Naive B cell (primary cell): ENCODE measurements at regions not wholly inside any gene's neighbourhood (a gene's known extent, or its start where the extent isn't known, plus 50 kb on each side); places are given as distances from the start of the nearest gene placed in this dataset.

Experiments
- ATAC-seq, 2 donors: fragments of 150-1000 bp; cut with Tn5 transposase; 2 replicates each; pipeline ENCODE4 v1.10.0; 2021; ENCODE audit warnings: low read depth in 2 of 2, mild to moderate bottlenecking in 2 of 2, moderate library complexity in 2 of 2
- DNase-seq: peaks from one replicate; pipeline ENCODE4 v3.0.0; 2022
- H3K27ac Mint-ChIP-seq, 6 donors: one replicate each; pipeline ENCODE4 v1.8.0; 2020 to 2022; ENCODE audit warnings: mild to moderate bottlenecking in 6 of 6, mixed read lengths in 6 of 6, moderate library complexity in 5 of 6, inconsistent platforms in 2 of 6
- H3K27me3 Mint-ChIP-seq, 3 donors: one replicate each; pipeline ENCODE4 v1.8.0; 2021 to 2022; ENCODE audit warnings: mixed read lengths in 3 of 3, mild to moderate bottlenecking in 1 of 3
- H3K36me3 Mint-ChIP-seq, 2 donors: one replicate each; pipeline ENCODE4 v1.8.0; 2020 to 2022; ENCODE audit warnings: mixed read lengths in 2 of 2, inconsistent platforms in 1 of 2, mild to moderate bottlenecking in 1 of 2
- H3K4me1 Mint-ChIP-seq, 3 donors: one replicate each; pipeline ENCODE4 v1.8.0; 2020 to 2022; ENCODE audit warnings: mixed read lengths in 3 of 3, inconsistent platforms in 1 of 3, mild to moderate bottlenecking in 1 of 3, moderate library complexity in 1 of 3
- H3K4me3 Mint-ChIP-seq, 8 donors: one replicate each; pipeline ENCODE4 v1.8.0; 2020 to 2022; ENCODE audit warnings: mild to moderate bottlenecking in 8 of 8, mixed read lengths in 8 of 8, moderate library complexity in 8 of 8, inconsistent platforms in 2 of 8
- H3K9me3 Mint-ChIP-seq, 7 donors: one replicate each; pipeline ENCODE4 v1.8.0; 2020 to 2022; ENCODE audit warnings: mixed read lengths in 7 of 7, mild to moderate bottlenecking in 5 of 7, inconsistent platforms in 2 of 7, moderate library complexity in 1 of 7

DNA sequence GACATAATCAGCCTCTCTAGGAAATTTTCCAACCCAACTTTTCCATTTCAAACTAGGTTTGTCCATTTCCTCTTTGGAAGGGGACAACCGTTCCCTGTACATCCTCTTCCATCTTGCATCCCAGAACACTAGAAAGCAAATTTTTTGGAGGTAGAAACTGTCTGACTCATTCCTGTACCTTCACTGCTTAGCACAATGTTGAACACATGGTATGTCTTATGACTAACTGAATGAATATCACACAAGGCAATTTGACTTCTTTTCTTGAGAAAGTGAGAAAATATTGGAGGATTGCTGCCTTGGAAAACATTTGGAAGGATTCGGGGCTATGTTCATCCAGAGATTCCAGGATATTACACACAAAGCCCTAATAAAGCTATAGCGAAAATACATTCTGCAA is 289.1 kb downstream of the FGFR2 start:
- H3K27ac Mint-ChIP-seq, result no peak overlapping the region

GRCh38 chr10:121310151-121310711 is 288.0 kb downstream of the FGFR2 start:
- ATAC-seq, result no peak

More for the DNA sequence above, 289.1 kb downstream of the FGFR2 start:
- H3K27me3 Mint-ChIP-seq, result peaks cover 0 to 9% (median 0%) of the 10 kb centered on the region in 3 donors
- H3K36me3 Mint-ChIP-seq, result no peaks in the 10 kb centered on the region
- no peaks in the 10 kb centered on the region for H3K4me1 Mint-ChIP-seq
- H3K4me3 Mint-ChIP-seq, result no peak overlapping the region
- peaks cover 0 to 11% (median 3%) of the 10 kb centered on the region in 7 donors for H3K9me3 Mint-ChIP-seq
- DNase-seq (no peak), ATAC-seq (no peak)

GRCh38 chr10:121311812-121312443 is 286.3 kb downstream of the FGFR2 start:
- DNase-seq (no peak), ATAC-seq (no peak)
- Mint-ChIP-seq H3K4me1 (no peaks in the 10 kb centered on the region), H3K4me3 (no peak overlapping the region), H3K36me3 (no peaks in the 10 kb centered on the region), H3K27ac (no peak overlapping the region), H3K9me3 (peaks cover 0 to 11% (median 4%) of the 10 kb centered on the region in 7 donors), H3K27me3 (peaks cover 0 to 9% (median 0%) of the 10 kb centered on the region in 3 donors)

More at GRCh38 chr10:121310151-121310711, 288.0 kb downstream of the FGFR2 start:
- Mint-ChIP-seq H3K9me3 (peaks cover 0 to 11% (median 4%) of the 10 kb centered on the region in 7 donors), H3K27me3 (peaks cover 0 to 9% (median 0%) of the 10 kb centered on the region in 3 donors), H3K36me3 (no peaks in the 10 kb centered on the region), H3K27ac (no peak overlapping the region), H3K4me3 (no peak overlapping the region), H3K4me1 (no peaks in the 10 kb centered on the region)
- DNase-seq, result no peak

GRCh38 chr10:121312587-121312986 is 285.7 kb downstream of the FGFR2 start:
- no peaks in the 10 kb centered on the region for H3K36me3 Mint-ChIP-seq
- H3K4me3 Mint-ChIP-seq, result no peak overlapping the region
- DNase-seq (no peak), ATAC-seq (no peak)
- peaks cover 0 to 9% (median 0%) of the 10 kb centered on the region in 3 donors for H3K27me3 Mint-ChIP-seq
- no peaks in the 10 kb centered on the region for H3K4me1 Mint-ChIP-seq
- H3K9me3 Mint-ChIP-seq, result peaks cover 0 to 11% (median 4%) of the 10 kb centered on the region in 7 donors
- no peak overlapping the region for H3K27ac Mint-ChIP-seq

GRCh38 chr10:121313119-121313875 is 284.9 kb downstream of the FGFR2 start:
- ATAC-seq (no peak), DNase-seq (no peak)
- Mint-ChIP-seq H3K36me3 (no peaks in the 10 kb centered on the region), H3K4me1 (no peaks in the 10 kb centered on the region), H3K9me3 (peaks cover 0 to 18% (median 4%) of the 10 kb centered on the region in 7 donors), H3K27me3 (peaks cover 0 to 9% (median 0%) of the 10 kb centered on the region in 3 donors), H3K4me3 (no peak overlapping the region), H3K27ac (no peak overlapping the region)

DNA sequence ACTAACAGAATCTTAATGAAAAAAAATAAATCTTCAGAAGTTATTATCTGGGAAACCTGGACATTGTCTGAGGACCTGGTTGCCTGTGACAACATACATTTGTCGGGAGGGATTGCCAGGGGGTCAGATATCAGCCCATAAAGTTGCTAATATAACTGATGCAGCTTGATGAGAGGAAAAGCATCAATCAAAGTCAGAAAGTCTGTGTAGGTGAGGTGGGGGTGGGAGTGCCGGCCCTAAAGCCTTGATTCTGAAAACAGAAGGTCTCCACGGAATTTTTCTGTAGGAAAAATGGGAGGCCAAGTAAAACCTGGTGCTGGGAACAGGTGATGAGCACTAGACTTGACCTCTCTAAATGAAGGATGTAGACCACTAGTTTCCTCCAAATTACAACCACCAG is 281.8 kb downstream of the FGFR2 start:
- no peak overlapping the region for H3K4me3 Mint-ChIP-seq
- H3K4me1 Mint-ChIP-seq, result no peaks in the 10 kb centered on the region
- H3K27ac Mint-ChIP-seq, result no peak overlapping the region
- H3K27me3 Mint-ChIP-seq, result peaks cover 0 to 3% (median 0%) of the 10 kb centered on the region in 3 donors
- DNase-seq, result no peak
- peaks cover 0 to 21% (median 3%) of the 10 kb centered on the region in 7 donors for H3K9me3 Mint-ChIP-seq
- no peaks in the 10 kb centered on the region for H3K36me3 Mint-ChIP-seq
- ATAC-seq, result no peak

GRCh38 chr10:121317374-121317773 is 280.9 kb downstream of the FGFR2 start:
- DNase-seq (no peak), ATAC-seq (no peak)
- Mint-ChIP-seq H3K27ac (no peak overlapping the region), H3K36me3 (no peaks in the 10 kb centered on the region), H3K27me3 (no peaks in the 10 kb centered on the region), H3K4me1 (no peaks in the 10 kb centered on the region), H3K9me3 (peaks cover 0 to 17% (median 4%) of the 10 kb centered on the region in 7 donors), H3K4me3 (no peak overlapping the region)

GRCh38 chr10:121322046-121322445 is 276.2 kb downstream of the FGFR2 start:
- ATAC-seq (no peak), DNase-seq (no peak)
- H3K27me3 Mint-ChIP-seq, result peaks cover 0 to 5% (median 0%) of the 10 kb centered on the region in 3 donors
- H3K9me3 Mint-ChIP-seq, result peaks cover 0 to 17% (median 4%) of the 10 kb centered on the region in 7 donors
- H3K4me3 Mint-ChIP-seq, result no peak overlapping the region
- peak overlapping the region in 1 of 6 donors; percentile 14 for H3K27ac Mint-ChIP-seq
- H3K4me1 Mint-ChIP-seq, result no peaks in the 10 kb centered on the region
- H3K36me3 Mint-ChIP-seq, result no peaks in the 10 kb centered on the region

DNA sequence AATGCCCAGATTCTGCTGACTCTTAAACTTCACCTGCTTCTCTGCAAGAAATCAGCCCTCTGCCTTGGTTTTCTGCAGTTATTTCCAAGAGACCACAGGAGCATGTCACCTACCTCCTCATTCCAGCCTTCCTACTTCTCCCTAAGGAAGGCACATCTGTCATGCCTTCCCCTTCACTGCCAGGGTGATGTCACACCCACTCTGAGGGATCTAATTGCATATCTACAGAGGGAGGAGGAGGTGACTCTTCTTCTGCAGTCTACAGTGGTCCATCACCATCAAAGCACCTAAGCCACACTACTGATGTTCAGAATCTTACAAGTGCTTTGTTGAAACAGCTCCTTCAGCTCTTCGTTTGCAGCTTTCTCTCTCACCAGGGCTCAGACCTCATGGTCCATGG is 275.5 kb downstream of the FGFR2 start:
- peaks cover 0 to 5% (median 0%) of the 10 kb centered on the region in 3 donors for H3K27me3 Mint-ChIP-seq
- H3K27ac Mint-ChIP-seq, result no peak overlapping the region
- H3K4me1 Mint-ChIP-seq, result no peaks in the 10 kb centered on the region
- DNase-seq (no peak), ATAC-seq (no peak)
- H3K36me3 Mint-ChIP-seq, result no peaks in the 10 kb centered on the region
- H3K9me3 Mint-ChIP-seq, result peaks cover 0 to 21% (median 5%) of the 10 kb centered on the region in 7 donors
- H3K4me3 Mint-ChIP-seq, result no peak overlapping the region

DNA sequence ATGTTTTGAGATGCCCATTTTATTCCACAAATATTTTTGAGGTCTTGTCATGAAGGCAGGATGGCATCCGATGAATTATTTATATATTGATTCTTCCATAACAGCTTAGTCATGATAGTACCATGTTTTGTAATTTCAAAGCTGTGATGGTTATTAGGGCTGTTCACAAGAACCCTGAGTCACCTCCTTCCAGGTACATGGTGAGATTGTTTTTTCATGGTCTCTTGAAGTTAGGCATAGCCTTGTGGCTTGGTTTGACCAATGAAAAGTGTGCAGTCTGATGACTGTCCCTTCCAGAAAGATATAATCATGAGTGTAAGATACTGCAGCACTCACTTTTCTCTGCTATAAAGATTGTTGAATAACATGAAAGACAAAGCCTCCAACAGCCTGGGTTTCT is 274.8 kb downstream of the FGFR2 start:
- Mint-ChIP-seq H3K27ac (no peak overlapping the region), H3K4me3 (no peak overlapping the region), H3K36me3 (no peaks in the 10 kb centered on the region), H3K4me1 (no peaks in the 10 kb centered on the region), H3K9me3 (peaks cover 0 to 15% (median 5%) of the 10 kb centered on the region in 7 donors), H3K27me3 (peaks cover 0 to 5% (median 0%) of the 10 kb centered on the region in 3 donors)
- no peak for DNase-seq
- ATAC-seq, result no peak

- DNase-seq, result no peak
- Mint-ChIP-seq H3K27ac (no peak overlapping the region), H3K36me3 (no peaks in the 10 kb centered on the region), H3K9me3 (peaks cover 0 to 11% (median 5%) of the 10 kb centered on the region in 7 donors), H3K4me1 (no peaks in the 10 kb centered on the region), H3K27me3 (peaks cover 0 to 5% (median 0%) of the 10 kb centered on the region in 3 donors), H3K4me3 (no peak overlapping the region)
- no peak for ATAC-seq
Measured at GRCh38 chr10:121324678-121325213, 273.5 kb downstream of the FGFR2 start.

DNA sequence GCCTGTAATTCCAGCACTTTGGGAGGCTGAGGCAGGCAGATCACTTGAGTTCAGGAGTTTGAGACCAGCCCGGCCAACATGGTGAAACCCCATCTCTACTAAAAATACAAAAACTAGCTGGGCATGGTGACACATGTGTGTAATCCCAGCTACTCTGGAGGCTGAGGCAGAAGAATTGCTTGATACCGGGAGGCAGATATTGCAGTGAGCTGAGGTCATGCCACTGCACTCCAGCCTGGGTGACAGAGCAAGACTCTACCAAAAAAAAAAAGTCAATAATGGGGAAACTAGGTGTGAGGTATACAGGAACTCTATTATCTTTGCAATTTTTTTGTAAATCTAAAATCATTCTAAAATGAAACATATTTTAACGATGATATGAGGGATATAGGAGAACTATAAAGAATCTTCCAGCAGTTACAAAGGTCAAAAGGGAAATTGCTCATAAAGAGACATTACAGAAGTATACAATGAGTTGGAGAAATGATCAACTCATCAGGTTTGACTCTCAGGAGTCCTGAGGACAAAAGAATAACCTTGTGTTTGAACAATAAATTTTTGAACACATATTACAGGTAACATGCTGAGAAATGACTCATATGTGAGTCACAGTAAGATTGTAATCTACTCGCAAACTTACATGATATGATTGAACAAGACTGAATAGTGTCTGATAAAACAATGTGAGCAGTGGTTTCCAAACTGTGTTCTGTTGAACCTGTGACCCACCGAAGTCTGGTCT is 272.6 kb downstream of the FGFR2 start:
- ATAC-seq, result no peak
- H3K27ac Mint-ChIP-seq, result no peak overlapping the region
- H3K4me1 Mint-ChIP-seq, result no peaks in the 10 kb centered on the region
- H3K27me3 Mint-ChIP-seq, result peaks cover 0 to 5% (median 0%) of the 10 kb centered on the region in 3 donors
- peaks cover 0 to 10% (median 6%) of the 10 kb centered on the region in 7 donors for H3K9me3 Mint-ChIP-seq
- no peak for DNase-seq
- no peaks in the 10 kb centered on the region for H3K36me3 Mint-ChIP-seq
- no peak overlapping the region for H3K4me3 Mint-ChIP-seq

DNA sequence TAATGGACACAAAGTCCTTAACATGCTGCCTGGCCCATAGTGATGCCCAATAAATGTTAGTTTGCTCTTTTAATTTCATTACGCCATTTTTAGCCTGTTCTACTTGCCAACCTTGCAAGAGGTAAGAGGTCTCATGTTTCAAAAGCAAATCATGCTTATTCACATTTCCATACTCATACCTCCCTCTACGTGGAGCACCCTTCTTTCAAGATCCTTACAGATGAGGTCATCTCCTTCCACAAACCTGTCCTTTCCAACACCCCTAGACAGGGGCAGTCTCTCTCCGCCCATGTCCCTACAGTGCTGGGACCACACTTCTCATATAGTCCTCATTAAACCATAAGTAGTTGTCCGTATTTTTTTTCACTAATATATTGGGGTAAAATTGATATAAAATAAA is 271.3 kb downstream of the FGFR2 start:
- H3K9me3 Mint-ChIP-seq, result peaks cover 0 to 10% (median 6%) of the 10 kb centered on the region in 7 donors

More for the DNA sequence above, 271.3 kb downstream of the FGFR2 start:
- H3K4me3 Mint-ChIP-seq, result no peak overlapping the region
- H3K4me1 Mint-ChIP-seq, result no peaks in the 10 kb centered on the region
- no peaks in the 10 kb centered on the region for H3K36me3 Mint-ChIP-seq
- peaks cover 0 to 5% (median 0%) of the 10 kb centered on the region in 3 donors for H3K27me3 Mint-ChIP-seq
- no peak for DNase-seq
- no peak for ATAC-seq
- H3K27ac Mint-ChIP-seq, result no peak overlapping the region
